ENCODE measurements at regions not wholly inside any gene's neighbourhood (a gene's known extent, or its start where the extent isn't known, plus 50 kb on each side); places are given as distances from the start of the nearest gene placed in this dataset.

DNA sequence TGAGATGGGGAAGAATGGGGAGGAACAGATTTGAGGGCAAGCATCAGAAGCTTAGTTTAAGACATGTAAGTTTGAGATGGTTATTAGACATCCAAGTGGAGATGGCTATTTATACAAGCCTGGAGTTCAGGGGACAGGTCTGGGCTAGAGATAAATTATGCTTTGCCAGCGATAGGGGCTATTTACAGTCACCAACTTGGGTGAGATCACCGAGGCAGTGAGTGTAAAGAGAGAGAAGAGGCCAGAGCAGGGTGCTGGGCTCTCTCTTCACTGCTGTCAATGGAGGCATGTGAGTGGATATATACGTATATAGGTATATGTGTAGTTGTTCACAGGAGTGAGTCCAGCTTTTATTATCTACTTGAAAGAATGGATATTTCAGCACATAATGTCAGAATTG lies 81.0 kb downstream of the QPCT start:
- no peaks in the 10 kb centered on the region for H3K36me3 ChIP-seq (ENCODE audit: low read depth)
- no peaks in the 10 kb centered on the region for H3K9me2 ChIP-seq (ENCODE audit: insufficient read depth)
- H3K4me2 ChIP-seq, result no peak overlapping the region
- no peaks in the 10 kb centered on the region for H3K4me1 ChIP-seq (replicated peaks; ENCODE audit: insufficient read depth)
- BruUV-seq (replicated peaks), result no TSS peak
- CTCF ChIA-PET, result interaction anchor here (0.6 kb wide), 1 partner anchor 451 kb away, joined by 3 read pairs; no protein-coding TSS in a partner anchor
- no peak overlapping the region for H2AFZ ChIP-seq
- H3K27ac ChIP-seq, result no peak overlapping the region
- H3K27me3 ChIP-seq (ENCODE audit: insufficient read depth, low read depth), result no peaks in the 10 kb centered on the region
- H3F3A ChIP-seq (ENCODE audit: insufficient read depth, low read depth), result no peaks in the 10 kb centered on the region; the same call in 1 of the 2 replicates
- H3K79me2 ChIP-seq (ENCODE audit: low read depth), result no peaks in the 10 kb centered on the region
- intact Hi-C loops (cut with micrococcal nuclease; ENCODE audit: unreplicated experiment), result no loop called here
- DNase-seq, result no peak
- H3K9me3 ChIP-seq (ENCODE audit: insufficient read depth, low read depth), result no peaks in the 10 kb centered on the region
- H4K20me1 ChIP-seq (ENCODE audit: insufficient read depth), result no peaks in the 10 kb centered on the region
- POLR2A ChIA-PET (ENCODE audit: unreplicated experiment), result no interaction called here
- no peak for TF ChIP-seq EZH2 (IDR thresholded peaks at IDR 0.05; ENCODE audit: low read depth)
- TF ChIP-seq, protein P1, sequence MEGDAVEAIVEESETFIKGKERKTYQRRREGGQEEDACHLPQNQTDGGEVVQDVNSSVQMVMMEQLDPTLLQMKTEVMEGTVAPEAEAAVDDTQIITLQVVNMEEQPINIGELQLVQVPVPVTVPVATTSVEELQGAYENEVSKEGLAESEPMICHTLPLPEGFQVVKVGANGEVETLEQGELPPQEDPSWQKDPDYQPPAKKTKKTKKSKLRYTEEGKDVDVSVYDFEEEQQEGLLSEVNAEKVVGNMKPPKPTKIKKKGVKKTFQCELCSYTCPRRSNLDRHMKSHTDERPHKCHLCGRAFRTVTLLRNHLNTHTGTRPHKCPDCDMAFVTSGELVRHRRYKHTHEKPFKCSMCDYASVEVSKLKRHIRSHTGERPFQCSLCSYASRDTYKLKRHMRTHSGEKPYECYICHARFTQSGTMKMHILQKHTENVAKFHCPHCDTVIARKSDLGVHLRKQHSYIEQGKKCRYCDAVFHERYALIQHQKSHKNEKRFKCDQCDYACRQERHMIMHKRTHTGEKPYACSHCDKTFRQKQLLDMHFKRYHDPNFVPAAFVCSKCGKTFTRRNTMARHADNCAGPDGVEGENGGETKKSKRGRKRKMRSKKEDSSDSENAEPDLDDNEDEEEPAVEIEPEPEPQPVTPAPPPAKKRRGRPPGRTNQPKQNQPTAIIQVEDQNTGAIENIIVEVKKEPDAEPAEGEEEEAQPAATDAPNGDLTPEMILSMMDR (conservative IDR thresholded peaks at IDR 0.05), result no peak
- no peak overlapping the region for H3K4me3 ChIP-seq

DNA sequence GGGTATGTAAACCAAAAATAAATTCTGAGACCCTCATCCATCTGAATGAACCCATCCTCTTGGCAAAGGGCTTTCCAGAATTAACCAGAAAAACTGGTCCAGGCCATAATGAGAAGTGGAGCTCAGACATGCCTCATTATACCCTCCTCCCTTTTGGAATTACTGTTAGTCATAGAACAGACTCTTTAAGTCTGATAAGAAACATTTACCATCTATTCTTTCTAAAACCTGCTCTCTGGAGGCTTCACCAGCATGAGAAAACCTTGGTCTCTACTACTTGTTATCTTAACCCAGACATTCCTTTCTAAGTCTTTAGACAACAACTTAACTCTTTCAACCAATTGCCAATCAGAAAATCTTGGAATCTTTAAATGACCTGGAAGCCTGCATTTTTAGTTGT lies 82.8 kb downstream of the QPCT start:
- Histone ChIP-seq H3K79me2 (ENCODE audit: low read depth) (no peaks in the 10 kb centered on the region), H3K27me3 (ENCODE audit: insufficient read depth, low read depth) (no peaks in the 10 kb centered on the region), H3K36me3 (ENCODE audit: low read depth) (no peaks in the 10 kb centered on the region), H2AFZ (no peak overlapping the region), H3K27ac (no peak overlapping the region), H4K20me1 (ENCODE audit: insufficient read depth) (no peaks in the 10 kb centered on the region), H3K4me1 (replicated peaks; ENCODE audit: insufficient read depth) (no peaks in the 10 kb centered on the region), H3K9me2 (ENCODE audit: insufficient read depth) (no peaks in the 10 kb centered on the region; the same call in 1 of the 2 replicates), H3K4me2 (no peak overlapping the region), H3K4me3 (no peak overlapping the region), H3K9me3 (ENCODE audit: insufficient read depth, low read depth) (no peaks in the 10 kb centered on the region), H3F3A (ENCODE audit: insufficient read depth, low read depth) (no peaks in the 10 kb centered on the region; the same call in 1 of the 2 replicates)
- BruUV-seq (replicated peaks), result no TSS peak
- TF ChIP-seq, protein P1 (conservative IDR thresholded peaks at IDR 0.05), result no peak
- TF ChIP-seq EZH2 (IDR thresholded peaks at IDR 0.05; ENCODE audit: low read depth), result no peak
- ChIA-PET POLR2A (ENCODE audit: unreplicated experiment) (no interaction called here), CTCF (no interaction called here)
- intact Hi-C loops (cut with micrococcal nuclease; ENCODE audit: unreplicated experiment), result no loop called here
- DNase-seq, result no peak

DNA sequence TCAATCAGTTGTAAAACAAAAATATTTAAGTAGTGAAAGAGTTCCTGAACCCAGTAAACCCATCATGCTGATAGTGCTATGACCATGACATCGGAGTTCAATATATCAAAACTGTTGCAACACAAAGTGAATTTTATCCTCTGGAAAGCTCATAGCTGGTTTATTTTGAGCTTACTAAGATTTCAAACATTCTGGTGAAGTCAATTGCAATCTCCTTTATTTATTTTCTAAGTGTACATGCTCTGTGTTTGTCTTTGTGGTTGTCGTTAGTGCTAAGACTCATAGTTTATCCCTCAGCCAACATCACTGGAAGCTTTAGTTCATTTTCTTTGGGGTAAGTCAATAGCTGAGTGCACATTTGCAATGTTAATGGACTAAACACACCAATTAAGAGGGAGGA lies 91.9 kb downstream of the QPCT start:
- H3K4me2 ChIP-seq, result no peak overlapping the region
- ChIA-PET POLR2A (ENCODE audit: unreplicated experiment) (interaction anchor here (0.6 kb wide), 1 partner anchor 278 kb away, joined by 5 read pairs; no protein-coding TSS in a partner anchor), CTCF (no interaction called here)
- no peaks in the 10 kb centered on the region; the same call in 1 of the 2 replicates for H3F3A ChIP-seq (ENCODE audit: insufficient read depth, low read depth)
- H3K36me3 ChIP-seq (ENCODE audit: low read depth), result no peaks in the 10 kb centered on the region
- BruUV-seq (replicated peaks), result no TSS peak
- TF ChIP-seq EZH2 (IDR thresholded peaks at IDR 0.05; ENCODE audit: low read depth), result no peak
- no peaks in the 10 kb centered on the region for H3K79me2 ChIP-seq (ENCODE audit: low read depth)
- H3K9me2 ChIP-seq (ENCODE audit: insufficient read depth), result no peaks in the 10 kb centered on the region; the same call in 1 of the 2 replicates
- H3K4me1 ChIP-seq (replicated peaks; ENCODE audit: insufficient read depth), result no peaks in the 10 kb centered on the region
- no peaks in the 10 kb centered on the region for H3K27me3 ChIP-seq (ENCODE audit: insufficient read depth, low read depth)
- peaks cover 4% of the 10 kb centered on the region for H3K9me3 ChIP-seq (ENCODE audit: insufficient read depth, low read depth)
- no peak for DNase-seq
- no peak overlapping the region for H3K4me3 ChIP-seq
- H3K27ac ChIP-seq, result no peak overlapping the region
- H4K20me1 ChIP-seq (ENCODE audit: insufficient read depth), result no peaks in the 10 kb centered on the region
- intact Hi-C loops (cut with micrococcal nuclease; ENCODE audit: unreplicated experiment), result no loop called here
- H2AFZ ChIP-seq, result no peak overlapping the region

DNA sequence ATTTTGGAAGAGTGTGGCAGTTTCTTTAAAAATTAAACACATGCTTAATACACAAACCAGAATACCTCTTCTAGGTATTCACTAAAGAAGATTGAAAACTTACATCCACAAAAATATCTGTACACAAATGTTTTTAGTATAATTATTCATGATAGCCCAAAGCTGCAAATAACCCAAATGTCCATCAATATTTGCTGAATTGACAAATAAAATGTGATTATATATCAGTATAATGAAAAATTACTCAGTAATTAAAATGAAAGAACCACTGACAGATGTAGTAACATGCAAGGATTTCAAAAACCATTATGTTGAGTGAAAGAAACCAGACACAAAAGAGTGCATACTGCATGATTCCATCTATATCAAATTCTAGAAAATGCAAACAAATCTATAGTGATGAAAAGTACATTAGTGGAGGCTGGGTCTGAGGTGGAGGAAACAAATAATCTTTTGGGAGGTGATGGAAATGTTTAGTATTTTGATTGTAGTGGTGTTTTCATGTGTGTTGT lies 94.8 kb downstream of the QPCT start:
- Histone ChIP-seq H3K27ac (no peak overlapping the region), H3K79me2 (ENCODE audit: low read depth) (no peaks in the 10 kb centered on the region), H2AFZ (no peak overlapping the region), H3K9me2 (ENCODE audit: insufficient read depth) (no peaks in the 10 kb centered on the region), H3K27me3 (ENCODE audit: insufficient read depth, low read depth) (no peaks in the 10 kb centered on the region), H3K4me1 (replicated peaks; ENCODE audit: insufficient read depth) (no peaks in the 10 kb centered on the region), H3K4me3 (no peak overlapping the region), H3K36me3 (ENCODE audit: low read depth) (no peaks in the 10 kb centered on the region), H3F3A (ENCODE audit: insufficient read depth, low read depth) (no peaks in the 10 kb centered on the region; the same call in 1 of the 2 replicates), H3K9me3 (ENCODE audit: insufficient read depth, low read depth) (peaks cover 6% of the 10 kb centered on the region), H4K20me1 (ENCODE audit: insufficient read depth) (no peaks in the 10 kb centered on the region; the same call in 1 of the 2 replicates), H3K4me2 (no peak overlapping the region)
- POLR2A ChIA-PET (ENCODE audit: unreplicated experiment), result interaction anchor here (0.7 kb wide), 1 partner anchor 985 kb away, joined by 10 read pairs; no protein-coding TSS in a partner anchor
- DNase-seq, result no peak
- intact Hi-C loops (cut with micrococcal nuclease; ENCODE audit: unreplicated experiment), result no loop called here
- no TSS peak for BruUV-seq (replicated peaks)
- CTCF ChIA-PET, result no interaction called here
- TF ChIP-seq EZH2 (IDR thresholded peaks at IDR 0.05; ENCODE audit: low read depth), result no peak
- TF ChIP-seq, protein P1 (conservative IDR thresholded peaks at IDR 0.05), result no peak
